HCT116 (cell line): ENCODE measurements at regions not wholly inside any gene's neighbourhood (a gene's known extent, or its start where the extent isn't known, plus 50 kb on each side); places are given as distances from the start of the nearest gene placed in this dataset.

ENCODE experiments used
- CEBPB ChIP-seq: IDR thresholded peaks from 2 replicates; pipeline ENCODE4 v1.6.1; 2012; ENCODE audit warnings: low read depth
- EZH2 ChIP-seq: fragments of 200-600 bp; sonication (generic); IDR thresholded peaks from 2 replicates; pipeline ENCODE4 v1.6.1; 2017; ENCODE audit warnings: antibody characterized with exemption, mixed run types
- POLR2A ChIP-seq: IDR thresholded peaks from 2 replicates; pipeline ENCODE4 v1.7.0; 2011; ENCODE audit warnings: borderline replicate concordance; ENCODE audit not compliant: insufficient read depth, insufficient read length; ENCODE audit errors: extremely low read depth
- POLR2AphosphoS5 ChIP-seq: IDR thresholded peaks from 2 replicates; pipeline ENCODE4 v1.6.1; 2011; ENCODE audit warnings: mild to moderate bottlenecking, low read depth, low read length, moderate library complexity
- RAD21 ChIP-seq: IDR thresholded peaks from 2 replicates; pipeline ENCODE4 v1.6.1; 2012; ENCODE audit warnings: low read depth, mild to moderate bottlenecking
- SIN3A ChIP-seq: IDR thresholded peaks from 2 replicates; pipeline ENCODE4 v1.6.1; 2012; ENCODE audit warnings: low read depth
- TCF7L2 ChIP-seq: IDR thresholded peaks from 2 replicates; pipeline ENCODE4 v1.7.0; 2011; ENCODE audit warnings: borderline replicate concordance, inconsistent platforms; ENCODE audit not compliant: insufficient read depth, insufficient read length; ENCODE audit errors: extremely low read depth
- YY1 ChIP-seq: IDR thresholded peaks from 2 replicates; pipeline ENCODE4 v1.6.1; 2011; ENCODE audit warnings: low read length, low read depth, moderate library complexity, mild to moderate bottlenecking; ENCODE audit not compliant: insufficient replicate concordance; ENCODE audit errors: extremely low read depth
- ZNF274 ChIP-seq: fragments of 200-500 bp; sonication (Bioruptor generic); IDR thresholded peaks from 2 replicates; pipeline ENCODE4 v1.6.1; 2014; ENCODE audit warnings: mild to moderate bottlenecking, low read depth, low read length, inconsistent platforms
- TF ChIP-seq, protein P1 (sequence below), 3 experiments: fragments of 200-600 bp in 1 of 3; sonication (generic) in 1 of 3; IDR thresholded peaks in 2 of 3; conservative IDR thresholded peaks in 1 of 3; 2 replicates each; pipeline ENCODE4 v1.5.1; 2012 to 2017; ENCODE audit warnings: low read depth in 2 of 3, low read length in 2 of 3, antibody characterized with exemption in 1 of 3, borderline replicate concordance in 1 of 3, control low read depth in 1 of 3, mild to moderate bottlenecking in 1 of 3, mixed read lengths in 1 of 3, mixed run types in 1 of 3, moderate library complexity in 1 of 3; ENCODE audit not compliant: insufficient read depth in 1 of 3
- TF ChIP-seq, protein P2 (sequence below): IDR thresholded peaks from 2 replicates; pipeline ENCODE4 v1.6.1; 2012; ENCODE audit warnings: low read depth
- TF ChIP-seq, protein P3 (sequence below): IDR thresholded peaks from 2 replicates; pipeline ENCODE4 v1.6.1; 2011; ENCODE audit warnings: mild to moderate bottlenecking, low read length, moderate library complexity; ENCODE audit not compliant: insufficient replicate concordance; ENCODE audit errors: extremely low read depth

DNA sequence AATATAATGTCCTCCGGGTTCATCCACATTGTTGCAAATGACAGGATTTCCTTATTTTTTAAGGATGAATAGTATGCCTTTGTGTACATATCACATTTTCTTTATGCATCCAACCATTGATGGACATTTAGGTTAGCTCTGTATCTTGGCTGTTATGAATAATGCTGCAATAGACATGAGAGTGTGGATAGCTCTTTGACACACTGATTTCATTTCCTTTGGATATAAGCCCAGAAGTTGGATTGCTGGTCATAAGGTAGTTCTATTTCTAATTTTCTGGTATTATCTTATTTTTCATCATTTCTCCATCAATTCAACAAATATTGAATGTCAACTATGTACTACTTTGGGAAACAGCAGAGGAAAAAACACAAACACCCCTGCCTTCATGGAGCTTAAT, 423.3 kb downstream of the MTX2 start:
- no peak for TF ChIP-seq YY1
- no peak for TF ChIP-seq TCF7L2
- TF ChIP-seq SIN3A: no peak
- TF ChIP-seq POLR2A: no peak
- TF ChIP-seq, protein P1, sequence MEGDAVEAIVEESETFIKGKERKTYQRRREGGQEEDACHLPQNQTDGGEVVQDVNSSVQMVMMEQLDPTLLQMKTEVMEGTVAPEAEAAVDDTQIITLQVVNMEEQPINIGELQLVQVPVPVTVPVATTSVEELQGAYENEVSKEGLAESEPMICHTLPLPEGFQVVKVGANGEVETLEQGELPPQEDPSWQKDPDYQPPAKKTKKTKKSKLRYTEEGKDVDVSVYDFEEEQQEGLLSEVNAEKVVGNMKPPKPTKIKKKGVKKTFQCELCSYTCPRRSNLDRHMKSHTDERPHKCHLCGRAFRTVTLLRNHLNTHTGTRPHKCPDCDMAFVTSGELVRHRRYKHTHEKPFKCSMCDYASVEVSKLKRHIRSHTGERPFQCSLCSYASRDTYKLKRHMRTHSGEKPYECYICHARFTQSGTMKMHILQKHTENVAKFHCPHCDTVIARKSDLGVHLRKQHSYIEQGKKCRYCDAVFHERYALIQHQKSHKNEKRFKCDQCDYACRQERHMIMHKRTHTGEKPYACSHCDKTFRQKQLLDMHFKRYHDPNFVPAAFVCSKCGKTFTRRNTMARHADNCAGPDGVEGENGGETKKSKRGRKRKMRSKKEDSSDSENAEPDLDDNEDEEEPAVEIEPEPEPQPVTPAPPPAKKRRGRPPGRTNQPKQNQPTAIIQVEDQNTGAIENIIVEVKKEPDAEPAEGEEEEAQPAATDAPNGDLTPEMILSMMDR (IDR thresholded peaks at IDR 0.05 in 2 of 3, conservative IDR thresholded peaks at IDR 0.05 in 1 of 3; ENCODE audit: borderline replicate concordance in 1 of 3, insufficient read depth in 1 of 3, low read depth in 2 of 3, low read length in 2 of 3): no peak
- TF ChIP-seq POLR2AphosphoS5: no peak
- no peak for TF ChIP-seq EZH2
- TF ChIP-seq CEBPB: no peak
- no peak for TF ChIP-seq RAD21
- TF ChIP-seq, protein P2, sequence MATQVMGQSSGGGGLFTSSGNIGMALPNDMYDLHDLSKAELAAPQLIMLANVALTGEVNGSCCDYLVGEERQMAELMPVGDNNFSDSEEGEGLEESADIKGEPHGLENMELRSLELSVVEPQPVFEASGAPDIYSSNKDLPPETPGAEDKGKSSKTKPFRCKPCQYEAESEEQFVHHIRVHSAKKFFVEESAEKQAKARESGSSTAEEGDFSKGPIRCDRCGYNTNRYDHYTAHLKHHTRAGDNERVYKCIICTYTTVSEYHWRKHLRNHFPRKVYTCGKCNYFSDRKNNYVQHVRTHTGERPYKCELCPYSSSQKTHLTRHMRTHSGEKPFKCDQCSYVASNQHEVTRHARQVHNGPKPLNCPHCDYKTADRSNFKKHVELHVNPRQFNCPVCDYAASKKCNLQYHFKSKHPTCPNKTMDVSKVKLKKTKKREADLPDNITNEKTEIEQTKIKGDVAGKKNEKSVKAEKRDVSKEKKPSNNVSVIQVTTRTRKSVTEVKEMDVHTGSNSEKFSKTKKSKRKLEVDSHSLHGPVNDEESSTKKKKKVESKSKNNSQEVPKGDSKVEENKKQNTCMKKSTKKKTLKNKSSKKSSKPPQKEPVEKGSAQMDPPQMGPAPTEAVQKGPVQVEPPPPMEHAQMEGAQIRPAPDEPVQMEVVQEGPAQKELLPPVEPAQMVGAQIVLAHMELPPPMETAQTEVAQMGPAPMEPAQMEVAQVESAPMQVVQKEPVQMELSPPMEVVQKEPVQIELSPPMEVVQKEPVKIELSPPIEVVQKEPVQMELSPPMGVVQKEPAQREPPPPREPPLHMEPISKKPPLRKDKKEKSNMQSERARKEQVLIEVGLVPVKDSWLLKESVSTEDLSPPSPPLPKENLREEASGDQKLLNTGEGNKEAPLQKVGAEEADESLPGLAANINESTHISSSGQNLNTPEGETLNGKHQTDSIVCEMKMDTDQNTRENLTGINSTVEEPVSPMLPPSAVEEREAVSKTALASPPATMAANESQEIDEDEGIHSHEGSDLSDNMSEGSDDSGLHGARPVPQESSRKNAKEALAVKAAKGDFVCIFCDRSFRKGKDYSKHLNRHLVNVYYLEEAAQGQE: no peak
- TF ChIP-seq ZNF274: no peak
- TF ChIP-seq, protein P3, sequence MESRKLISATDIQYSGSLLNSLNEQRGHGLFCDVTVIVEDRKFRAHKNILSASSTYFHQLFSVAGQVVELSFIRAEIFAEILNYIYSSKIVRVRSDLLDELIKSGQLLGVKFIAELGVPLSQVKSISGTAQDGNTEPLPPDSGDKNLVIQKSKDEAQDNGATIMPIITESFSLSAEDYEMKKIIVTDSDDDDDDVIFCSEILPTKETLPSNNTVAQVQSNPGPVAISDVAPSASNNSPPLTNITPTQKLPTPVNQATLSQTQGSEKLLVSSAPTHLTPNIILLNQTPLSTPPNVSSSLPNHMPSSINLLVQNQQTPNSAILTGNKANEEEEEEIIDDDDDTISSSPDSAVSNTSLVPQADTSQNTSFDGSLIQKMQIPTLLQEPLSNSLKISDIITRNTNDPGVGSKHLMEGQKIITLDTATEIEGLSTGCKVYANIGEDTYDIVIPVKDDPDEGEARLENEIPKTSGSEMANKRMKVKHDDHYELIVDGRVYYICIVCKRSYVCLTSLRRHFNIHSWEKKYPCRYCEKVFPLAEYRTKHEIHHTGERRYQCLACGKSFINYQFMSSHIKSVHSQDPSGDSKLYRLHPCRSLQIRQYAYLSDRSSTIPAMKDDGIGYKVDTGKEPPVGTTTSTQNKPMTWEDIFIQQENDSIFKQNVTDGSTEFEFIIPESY: no peak
